GM19468 (cell line): ENCODE measurements at regions not wholly inside any gene's neighbourhood (a gene's known extent, or its start where the extent isn't known, plus 50 kb on each side); places are given as distances from the start of the nearest gene placed in this dataset.

Source experiments
- ATAC-seq: cut with Tn5 transposase; IDR thresholded peaks from one replicate; pipeline ENCODE4 v1.9.1; 2021; ENCODE audit warnings: mild to moderate bottlenecking, moderate library complexity, moderate number of reproducible peaks; ENCODE audit not compliant: unreplicated experiment; ENCODE audit errors: extremely low read depth

DNA sequence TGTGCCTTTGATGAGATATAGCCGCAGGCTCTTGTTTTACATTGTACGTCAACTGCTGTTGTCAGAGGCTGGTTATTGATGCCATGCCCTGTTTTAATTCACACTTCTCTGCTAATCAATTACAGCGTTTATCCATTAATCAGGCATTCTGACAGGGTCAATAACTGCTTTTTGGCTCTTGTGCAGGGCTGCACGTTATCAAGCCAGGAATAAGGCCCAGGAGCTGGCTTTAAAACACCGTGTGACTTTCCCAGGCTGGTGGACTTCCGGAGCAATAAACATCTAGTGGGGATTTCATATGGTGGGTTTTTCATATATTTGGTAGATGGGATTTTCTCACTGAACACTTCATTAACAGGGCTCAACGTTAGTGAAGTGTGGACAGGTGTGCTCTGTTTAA, 221.7 kb downstream of the TM9SF2 start:
- ATAC-seq: no peak

DNA sequence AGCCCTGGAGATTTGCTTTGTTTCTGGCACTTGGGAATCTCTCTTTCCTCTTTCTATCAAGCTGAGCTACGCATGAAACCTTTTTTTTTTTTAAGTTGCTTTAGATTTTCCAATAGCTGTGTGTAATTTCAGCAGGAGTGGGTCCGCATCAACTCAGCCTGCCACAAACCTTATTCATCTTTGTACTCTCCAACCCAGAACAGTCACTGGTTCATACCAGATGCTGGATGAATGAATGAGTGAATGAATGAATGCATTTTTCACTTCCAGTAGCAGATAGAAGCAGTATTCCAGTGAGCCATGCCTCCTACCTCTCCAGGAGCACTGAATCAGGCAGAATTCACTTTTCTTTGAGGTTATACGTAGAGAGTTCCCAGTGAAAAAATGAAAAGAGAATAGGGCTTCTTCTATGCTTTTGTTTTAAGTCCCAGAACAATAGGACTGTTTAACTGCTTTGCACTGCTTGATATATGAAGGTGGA, 221.1 kb downstream of the TM9SF2 start:
- no peak for ATAC-seq

DNA sequence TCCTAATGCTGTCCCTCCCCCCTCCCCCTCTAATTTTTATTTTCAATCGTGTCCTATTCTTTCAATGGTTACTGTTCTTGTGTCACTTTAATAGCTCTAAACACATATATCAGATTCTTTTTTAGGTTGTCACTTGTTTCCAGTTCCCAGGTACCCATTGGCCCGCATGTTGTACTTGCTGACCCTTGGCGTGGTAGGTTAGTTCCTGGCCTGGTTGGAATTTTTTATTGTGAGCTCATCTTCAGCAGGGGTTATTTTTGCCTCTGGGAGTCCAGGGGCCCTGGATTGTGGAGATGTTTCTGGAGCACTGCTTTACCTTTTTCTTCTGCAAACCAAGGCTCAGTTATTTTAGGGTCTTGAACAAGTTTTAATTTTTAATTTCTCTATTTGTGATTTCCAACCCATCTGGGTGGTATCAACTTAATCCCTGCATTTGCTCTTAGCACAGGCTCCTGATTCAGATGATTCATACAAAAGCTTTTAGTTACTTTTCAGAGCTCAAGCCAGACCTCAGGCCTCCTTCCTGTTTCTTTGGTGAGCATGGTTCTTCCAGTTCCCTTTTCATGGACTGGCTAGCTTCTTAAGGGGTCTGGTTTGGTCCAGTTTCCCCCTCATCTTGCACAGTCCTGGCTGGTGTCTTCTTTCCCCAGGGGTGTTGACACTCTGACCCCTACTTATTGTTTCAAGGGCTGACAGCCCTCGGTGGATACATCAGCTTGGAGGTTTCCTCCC, 220.5 kb downstream of the TM9SF2 start:
- ATAC-seq: no peak

DNA sequence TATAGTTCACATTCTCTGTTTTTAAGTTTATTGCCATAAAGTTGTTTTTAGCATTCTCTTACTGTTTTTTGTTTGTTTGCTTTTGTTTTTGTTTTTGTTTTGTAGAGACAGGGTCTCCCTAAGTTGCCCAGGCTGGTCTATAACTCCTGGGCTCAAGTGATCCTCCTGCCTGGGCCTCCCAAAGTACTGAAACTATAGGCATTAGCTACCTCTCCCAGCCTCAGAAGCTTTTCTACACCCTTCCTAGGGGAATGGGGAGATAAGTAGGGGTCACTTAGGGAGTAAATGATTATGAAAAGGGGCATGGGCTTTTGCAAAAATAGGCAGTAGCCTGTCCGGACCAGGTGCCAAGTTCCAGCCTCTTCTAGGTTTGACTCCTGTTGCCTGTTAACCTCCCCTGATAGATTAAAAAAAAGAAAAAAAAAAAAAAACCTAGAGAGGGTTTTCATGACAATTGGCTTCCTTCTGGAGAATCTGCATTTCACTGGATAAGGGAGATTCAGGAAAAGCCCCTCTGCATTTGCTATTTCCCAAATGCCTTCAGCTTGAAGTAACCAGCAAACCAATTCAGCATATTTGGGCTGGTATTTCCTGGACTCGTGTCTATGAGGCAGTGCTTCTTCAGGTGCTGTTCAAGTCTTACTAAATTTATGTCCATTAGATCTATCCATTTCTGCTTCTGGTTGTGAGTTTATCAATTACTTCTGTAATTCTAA, 216.8 kb downstream of the TM9SF2 start:
- ATAC-seq: no peak

DNA sequence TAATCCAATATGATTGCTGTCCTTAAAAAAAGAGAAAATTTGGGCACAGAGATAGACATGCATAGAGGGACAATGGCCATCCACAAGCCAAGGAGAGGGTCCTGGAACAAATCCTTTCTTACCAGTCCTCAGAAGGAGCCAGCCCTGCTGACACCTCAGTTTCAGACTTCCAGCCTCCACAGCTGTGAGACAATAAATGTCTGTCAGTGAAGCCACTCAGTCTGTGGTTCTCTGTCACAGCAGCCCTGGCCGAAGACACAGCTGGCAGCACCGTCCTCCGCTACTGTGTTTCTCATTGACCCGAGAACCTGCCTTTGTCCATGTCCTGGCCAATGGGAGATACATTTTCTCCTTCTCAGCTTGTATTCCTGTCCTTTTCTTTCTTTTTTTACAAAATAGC, 207.9 kb downstream of the TM9SF2 start:
- ATAC-seq: no peak

DNA sequence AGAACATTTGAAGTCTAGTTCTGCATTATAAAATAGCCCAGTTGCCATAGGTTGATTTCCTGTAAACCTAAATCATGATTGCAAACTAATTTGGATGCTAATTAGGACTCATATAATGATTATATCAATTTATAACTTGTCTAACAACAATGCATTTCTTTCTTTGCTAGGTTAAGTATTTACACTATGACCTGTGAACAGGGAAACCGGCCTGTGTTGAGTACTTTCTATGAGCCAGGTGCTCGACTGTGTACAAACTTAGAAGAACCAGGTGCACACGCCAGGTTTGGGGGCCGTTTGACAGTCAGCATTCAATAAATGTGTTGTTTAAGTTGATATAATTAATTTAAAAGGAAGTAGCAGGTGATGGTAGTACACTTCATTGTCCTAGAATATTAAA, 203.1 kb downstream of the TM9SF2 start:
- ATAC-seq: no peak

DNA sequence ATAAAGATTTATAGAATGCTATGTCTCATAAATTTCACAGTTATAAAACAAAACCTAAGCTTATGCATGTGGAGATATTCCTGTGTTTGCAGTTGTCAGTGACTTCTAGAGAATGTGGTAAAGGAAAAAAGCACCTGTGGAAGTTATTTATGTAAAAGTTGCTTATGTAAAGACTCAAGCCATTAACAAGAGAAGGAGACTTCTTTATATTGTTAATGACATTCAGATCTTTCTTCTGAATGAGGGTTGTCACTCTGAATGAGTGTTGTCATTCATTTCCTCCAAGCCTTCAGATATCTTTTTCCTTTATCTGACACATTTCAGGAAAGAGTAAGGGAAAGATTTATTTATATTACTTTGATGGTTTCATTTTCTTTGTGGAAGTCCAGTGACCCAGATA, 202.6 kb downstream of the TM9SF2 start:
- no peak for ATAC-seq

DNA sequence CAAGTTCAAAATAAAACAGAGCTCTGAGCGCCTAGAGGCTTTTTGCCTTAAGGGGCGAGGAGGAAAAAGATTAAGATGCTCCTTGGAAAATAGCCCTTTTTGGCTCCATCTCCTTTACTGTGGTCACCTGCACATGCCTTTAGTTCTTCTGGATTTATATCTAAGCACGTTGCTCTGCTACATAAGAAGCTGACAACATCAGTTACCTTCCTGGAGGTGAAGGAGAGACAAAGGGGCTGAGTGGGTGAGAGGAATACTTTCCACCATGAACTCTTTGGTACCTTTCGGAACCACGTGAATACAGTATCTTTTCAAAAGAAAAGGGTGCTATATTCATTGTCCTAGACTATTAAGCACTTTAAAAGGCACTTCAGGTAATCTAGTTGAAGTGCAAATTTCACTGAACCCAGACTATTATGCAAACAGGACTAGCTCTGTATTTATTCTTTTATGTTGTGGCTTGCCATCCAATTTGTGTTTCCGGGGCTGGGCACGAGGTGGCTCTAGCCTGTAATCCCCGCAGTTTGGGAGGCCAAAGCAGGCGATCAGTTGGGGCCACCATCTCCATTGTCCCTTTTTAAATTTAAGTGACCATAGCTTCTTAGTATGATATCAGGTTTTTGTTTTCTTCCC, 201.5 kb downstream of the TM9SF2 start:
- no peak for ATAC-seq

DNA sequence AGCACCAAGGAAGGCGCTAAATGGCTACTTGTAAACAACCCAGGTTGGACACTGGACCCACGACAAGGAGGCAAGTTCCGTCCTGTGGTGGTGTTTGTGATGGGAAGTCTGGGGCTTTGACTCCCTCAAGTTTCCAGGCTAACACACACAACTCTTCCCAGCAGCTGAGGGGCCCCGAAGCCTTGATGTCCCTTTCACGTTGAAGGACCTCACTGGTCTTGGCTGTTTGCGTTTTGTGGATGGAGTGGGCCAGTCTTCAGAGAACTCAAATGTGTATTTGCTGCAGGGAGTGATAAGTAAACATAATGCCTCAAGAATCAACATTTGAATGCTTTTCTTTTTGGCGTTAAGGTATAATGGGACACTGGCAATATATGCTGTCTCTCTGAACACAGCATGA, 199.2 kb downstream of the TM9SF2 start:
- no peak for ATAC-seq

DNA sequence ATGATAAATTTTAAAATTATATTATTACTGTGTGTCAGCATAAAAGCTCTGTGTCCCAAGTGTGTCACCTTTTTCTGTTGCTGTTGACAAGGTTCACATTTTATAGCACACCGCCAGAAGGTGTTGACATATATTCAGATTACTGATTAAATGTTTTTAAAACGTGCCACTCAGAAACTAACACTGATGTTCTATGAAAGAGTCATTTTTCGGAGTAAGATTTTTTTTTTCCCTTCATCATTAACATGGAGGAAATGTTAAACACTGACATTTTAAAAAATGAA, 197.5 kb downstream of the TM9SF2 start:
- ATAC-seq: no peak

DNA sequence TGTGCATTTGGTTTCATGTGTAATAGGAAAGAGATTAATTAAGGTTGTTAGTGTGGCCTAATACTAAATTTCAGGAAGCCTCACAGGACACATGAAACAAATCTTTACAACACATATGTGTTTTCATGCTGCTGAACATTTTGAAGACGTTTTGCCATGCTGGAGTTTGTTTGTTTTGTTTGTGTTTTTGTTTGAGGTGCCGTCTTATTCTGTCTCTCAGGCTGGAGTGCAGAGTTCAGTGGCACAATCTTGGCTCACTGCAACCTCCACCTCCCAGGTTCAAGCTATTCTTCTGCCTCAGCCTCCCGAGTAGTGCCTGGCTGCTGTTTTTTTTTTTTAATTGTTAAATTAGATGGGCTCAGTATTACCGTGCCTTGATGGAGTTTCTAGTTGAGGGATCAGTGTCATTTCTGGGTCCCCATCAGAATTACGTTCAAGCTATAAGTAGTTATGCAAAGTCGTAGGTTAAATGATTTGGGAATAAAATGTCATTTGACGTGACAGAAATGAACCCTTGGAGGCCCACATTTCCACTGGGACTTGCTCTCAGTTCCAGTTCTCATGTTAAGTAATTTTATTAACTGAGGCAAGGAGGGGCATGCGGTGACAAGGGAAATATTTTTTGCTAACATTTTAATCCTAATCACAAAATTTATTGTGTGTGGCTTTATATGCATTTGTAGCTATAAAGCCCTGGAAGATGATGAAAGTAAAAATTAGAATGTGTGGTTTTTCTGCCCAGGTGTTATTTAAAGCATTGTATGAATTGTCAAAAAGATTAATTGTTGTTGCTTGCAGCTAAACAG, 196.9 kb downstream of the TM9SF2 start:
- ATAC-seq: no peak

DNA sequence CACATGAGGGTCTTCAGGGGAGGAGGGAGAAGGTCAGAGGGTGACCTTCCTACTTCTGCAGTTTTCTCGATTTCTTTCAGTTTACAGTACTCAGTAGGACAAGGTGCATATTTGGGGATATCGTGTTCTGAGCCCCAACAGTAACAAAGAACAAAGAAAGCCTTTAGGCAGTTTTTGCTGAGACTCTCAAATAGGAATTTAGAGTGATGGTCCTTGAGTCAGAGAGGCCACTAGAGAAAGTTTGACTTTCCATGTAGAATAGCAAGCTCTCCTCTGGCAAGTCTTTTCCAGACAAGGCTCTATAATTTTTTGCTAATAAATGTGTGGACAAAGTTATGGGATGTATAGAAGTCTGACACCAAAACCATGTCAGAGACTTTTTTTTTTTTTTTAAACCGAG, 194.6 kb downstream of the TM9SF2 start:
- ATAC-seq: no peak

DNA sequence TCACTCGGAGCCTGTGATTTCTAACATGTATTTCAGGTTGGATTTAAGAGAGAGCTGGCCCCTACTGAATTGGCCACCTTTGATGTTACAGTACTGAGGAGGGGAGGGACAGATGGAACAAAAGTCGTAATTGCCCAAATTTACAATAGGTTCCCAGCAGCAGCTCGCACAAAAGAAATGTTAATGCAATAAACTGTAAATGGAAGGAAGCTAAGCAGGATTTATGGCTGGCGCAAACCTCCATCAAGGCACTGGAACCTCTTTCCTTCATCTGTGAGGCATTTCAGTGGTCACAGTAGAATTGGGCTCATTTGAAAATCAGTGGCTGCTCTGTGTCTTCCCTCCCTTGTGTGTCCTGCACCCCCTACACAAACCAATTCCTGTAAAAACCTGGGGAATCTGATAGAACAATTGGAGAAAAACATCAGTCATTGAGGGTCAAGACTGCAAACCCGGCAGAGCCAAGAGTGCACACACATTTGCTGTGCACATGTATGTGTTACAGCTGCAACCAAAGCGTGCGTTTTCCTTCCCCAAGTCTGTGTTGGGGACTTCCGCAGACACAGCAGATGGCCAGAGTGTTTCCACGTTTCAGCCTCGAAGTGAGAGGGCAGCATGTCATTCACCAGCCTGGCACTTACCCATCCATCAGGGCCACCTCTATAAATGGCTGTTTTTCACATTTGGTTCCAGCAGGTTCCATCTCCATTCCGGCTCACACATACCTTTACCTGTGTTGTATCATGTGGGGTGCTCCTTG, 192.8 kb downstream of the TM9SF2 start:
- no peak for ATAC-seq

DNA sequence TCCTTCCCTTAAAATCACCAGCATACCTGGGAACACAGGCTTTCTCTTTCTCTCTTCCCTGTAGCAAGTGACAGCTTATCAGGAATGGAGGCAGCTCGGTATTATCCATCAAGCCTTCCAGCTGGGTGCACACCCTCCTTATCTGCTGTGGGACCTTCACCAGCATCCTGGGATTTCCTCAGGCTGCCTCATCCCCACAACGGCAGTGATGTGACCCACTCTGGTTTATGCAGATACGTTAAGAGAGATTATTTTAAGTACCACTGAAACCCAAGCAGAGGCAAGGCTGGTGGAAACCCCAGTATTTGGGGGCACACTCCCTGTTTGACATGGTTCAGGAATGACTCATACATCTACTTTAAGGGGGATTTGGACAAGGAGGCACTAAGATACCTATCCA, 192.1 kb downstream of the TM9SF2 start:
- ATAC-seq: no peak

DNA sequence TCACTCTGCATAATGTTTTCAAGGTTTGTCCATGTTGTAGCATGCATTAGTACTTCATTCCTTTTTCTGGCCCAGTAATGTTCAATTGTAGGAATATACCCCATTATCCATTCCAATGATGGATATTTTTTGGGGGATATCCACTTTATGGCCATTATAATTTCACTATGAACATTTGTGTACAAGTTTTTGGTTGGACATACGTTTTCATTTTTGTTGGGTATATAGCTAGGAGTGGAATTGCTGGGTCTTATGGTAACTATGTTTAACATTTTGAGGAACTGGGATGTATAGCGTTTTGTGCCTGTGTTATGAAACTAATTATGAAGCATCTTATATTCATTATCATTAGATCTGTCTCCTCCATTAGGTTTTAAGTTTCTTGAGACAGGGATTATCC, 191.6 kb downstream of the TM9SF2 start:
- ATAC-seq: no peak

DNA sequence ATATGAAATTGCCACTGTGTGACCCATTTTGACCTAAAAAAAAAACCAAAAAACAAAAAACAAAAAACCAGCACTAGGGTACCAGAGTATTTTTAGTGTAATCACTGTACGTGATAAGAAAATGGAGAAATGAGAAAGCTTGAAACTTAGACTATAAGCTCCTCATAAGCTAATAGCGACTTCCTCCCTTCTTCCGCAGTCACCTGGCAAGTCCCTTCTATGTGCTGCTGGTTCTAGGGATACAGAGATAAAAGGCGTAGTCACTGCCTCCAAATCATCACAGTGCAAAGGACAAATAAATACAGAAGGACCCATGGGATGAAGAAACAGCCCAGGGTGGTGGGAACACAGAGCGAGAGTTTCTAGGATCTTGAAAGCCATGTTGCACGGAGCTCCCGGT, 190.3 kb downstream of the TM9SF2 start:
- no peak for ATAC-seq

DNA sequence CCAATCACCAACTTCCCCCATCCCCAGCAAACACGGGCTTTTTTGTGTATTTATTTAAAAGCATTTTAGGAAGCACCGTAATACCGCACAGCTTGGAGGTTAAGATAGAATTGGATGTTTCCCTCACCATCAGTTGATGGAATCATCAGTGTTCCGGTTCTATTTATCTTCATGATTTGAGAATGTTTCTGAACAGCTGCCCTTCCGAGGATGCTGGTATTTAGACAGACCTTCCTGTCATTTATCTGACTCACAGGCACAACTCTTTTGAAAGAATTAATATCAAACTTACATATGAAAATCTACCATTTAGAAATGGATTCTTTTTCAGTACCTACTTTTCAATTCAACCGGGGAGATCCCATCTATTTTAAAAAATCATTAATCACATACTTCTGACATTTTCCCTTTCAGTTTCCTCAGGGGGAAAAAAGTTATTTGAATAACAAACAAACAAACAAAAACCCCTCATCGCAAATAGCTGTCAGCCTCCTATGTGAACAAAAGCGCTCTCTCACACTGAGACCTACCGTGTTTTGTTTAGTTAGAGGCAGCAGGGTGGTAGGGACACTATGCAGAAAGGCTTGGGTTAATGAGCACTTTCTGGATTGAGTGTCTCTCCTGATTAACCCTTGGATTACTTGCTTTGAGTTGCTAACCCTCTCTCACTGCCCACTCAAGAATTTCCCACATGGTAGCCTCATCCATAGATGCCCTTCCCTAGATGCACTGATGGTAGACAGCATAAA, 189.3 kb downstream of the TM9SF2 start:
- no peak for ATAC-seq

DNA sequence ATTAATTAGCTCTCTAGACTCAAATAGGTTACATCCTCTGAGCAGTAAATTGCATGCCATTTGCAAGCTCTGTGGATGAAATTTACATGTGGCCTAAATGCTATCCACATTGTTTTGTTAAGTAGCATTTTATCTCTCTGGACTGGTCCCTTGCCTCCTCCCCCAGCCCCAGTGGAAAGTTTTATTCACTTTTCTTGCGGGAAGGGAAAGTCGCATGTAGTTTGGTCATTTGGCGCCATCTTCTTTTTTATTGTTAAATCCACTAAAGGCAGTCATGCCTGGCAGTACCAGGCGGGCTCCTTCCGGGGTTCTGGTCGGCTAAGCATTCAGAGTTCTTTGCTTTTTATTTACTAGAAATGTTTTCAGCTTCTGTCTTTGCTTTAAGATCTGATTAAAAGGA, 188.7 kb downstream of the TM9SF2 start:
- no peak for ATAC-seq

DNA sequence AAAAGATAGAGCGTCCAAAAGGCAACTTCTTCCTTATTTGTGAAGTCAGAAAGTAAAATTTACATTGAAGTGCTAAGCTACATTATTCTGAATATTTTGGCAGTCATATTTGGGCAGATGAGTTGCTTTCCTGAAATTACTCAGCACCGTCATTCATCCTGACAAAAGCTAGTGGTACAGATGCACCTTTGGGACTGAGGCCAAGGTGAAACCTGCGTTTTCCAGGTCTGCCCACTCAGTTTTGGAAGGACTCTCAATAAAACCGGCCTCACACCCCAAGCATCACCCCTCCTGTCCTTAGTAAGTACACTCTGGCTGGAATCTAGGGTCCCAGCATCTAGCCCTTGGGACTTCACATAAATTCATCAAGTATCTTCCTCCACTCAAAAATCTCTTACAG, 187.5 kb downstream of the TM9SF2 start:
- no peak for ATAC-seq
